ENCODE measurements at regions not wholly inside any gene's neighbourhood (a gene's known extent, or its start where the extent isn't known, plus 50 kb on each side); places are given as distances from the start of the nearest gene placed in this dataset.
"Not testable (repeated sequence)": the region's sequence is repeated elsewhere in the genome, so short reads cannot be mapped to it uniquely, and the experiment has no call there.

- no peak for DNase-seq
Measured at GRCh38 chr2:142621287-142621686, 256.2 kb upstream of the KYNU start.

DNA sequence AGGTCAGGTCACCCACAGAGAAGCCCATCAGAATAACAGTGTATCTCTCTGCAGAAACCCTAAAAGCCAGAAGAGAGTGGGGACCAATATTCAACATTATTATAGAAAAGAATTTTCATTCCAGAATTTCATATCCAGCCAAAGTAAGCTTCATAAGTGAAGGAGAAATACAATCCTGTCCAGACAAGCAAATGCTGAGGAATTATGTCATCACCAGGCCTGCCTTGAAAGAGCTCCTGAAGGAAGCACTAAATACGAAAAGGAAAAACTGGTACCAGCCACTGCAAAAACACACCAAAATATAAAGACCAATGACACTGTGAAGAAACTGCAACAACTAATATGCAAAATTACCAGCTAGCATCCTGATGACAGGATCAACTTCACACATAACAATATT is 260.0 kb upstream of the KYNU start:
- DNase-seq: no peak

- DNase-seq: no peak
Measured at GRCh38 chr2:142615876-142616275, 261.6 kb upstream of the KYNU start.

- not testable (repeated sequence) for DNase-seq
Measured at GRCh38 chr2:142613193-142613592, 264.3 kb upstream of the KYNU start.

DNA sequence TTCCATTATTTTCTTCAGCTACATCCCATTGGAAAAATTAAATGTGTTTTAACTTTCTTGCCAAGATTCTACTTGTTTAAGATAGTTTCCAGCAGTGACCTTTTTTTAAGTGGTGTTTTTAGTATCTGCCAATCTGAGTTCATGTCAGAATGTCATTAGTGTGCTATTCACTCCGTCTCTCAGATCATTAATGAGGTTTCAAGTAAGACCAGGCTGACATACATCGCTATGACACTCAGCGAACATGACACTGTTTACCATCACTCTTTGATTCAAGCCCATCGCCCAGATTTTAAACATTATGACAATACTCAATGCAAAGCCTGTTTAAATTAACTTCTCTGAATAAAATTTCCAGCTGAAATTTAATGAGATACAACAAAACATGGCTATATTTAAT is 272.0 kb upstream of the KYNU start:
- DNase-seq: no peak

DNA sequence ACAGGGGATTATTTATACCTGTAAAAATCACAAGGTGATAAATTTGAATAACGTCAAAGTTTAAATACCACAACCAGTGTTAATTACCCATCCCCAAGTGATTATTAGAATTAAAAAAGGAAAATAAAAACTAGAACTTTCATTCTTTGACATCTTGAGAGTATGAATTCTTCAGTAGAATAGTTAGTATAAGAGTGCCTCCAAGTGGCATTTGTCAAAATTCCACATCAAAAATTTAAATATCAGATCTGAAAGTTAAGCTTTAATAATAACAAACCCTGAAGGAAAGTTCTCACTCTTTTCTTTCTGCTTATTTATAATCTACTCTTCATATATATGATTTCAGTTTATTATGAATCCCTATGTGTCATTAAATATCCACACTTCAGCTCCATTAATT is 273.7 kb upstream of the KYNU start:
- DNase-seq: no peak

DNA sequence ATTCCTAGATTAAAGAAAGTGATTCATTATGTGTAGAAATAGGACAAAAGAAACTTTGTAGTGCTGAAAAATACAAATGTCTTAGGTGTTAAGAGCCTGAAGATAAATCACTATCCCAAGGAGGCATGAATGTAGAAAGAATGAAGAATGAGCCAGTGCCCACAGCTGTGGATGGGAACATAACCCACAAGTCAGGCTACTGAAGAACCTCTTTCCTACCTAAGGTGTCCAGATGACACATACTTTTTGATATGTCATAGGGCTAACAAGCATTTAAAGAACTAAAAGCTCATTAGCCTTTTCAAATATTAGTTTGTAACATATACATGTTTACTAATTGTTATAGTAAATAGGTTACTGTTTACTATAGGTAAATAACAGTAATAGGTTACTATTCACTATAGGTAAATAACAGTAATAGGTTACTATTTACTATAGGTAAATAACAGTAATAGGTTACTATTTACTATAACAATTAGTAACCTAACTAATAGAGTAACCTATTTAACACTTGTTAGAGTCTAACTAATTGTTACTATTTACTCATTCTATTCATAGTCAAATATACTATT is 275.0 kb upstream of the KYNU start:
- no peak for DNase-seq

- DNase-seq: no peak
Measured at GRCh38 chr2:142601794-142602193, 275.7 kb upstream of the KYNU start.

DNA sequence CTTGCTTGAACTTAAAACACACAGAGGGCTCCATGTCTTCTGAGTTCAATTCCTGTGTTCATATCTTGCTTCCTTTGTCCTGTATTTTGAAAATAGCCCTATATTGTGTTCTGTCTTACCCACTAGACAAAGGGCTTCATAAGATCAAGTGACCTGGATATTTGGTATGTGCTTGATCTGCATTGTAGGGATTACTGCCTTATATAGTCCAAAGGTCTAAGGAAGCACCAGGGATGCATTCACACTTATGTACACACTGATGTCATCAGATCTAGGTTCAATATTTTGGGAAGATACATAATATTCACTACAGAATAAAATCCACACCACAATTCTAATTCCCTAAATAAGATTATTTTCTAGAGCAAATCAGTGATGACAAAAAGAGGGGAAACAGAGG is 278.0 kb upstream of the KYNU start:
- no peak for DNase-seq

DNA sequence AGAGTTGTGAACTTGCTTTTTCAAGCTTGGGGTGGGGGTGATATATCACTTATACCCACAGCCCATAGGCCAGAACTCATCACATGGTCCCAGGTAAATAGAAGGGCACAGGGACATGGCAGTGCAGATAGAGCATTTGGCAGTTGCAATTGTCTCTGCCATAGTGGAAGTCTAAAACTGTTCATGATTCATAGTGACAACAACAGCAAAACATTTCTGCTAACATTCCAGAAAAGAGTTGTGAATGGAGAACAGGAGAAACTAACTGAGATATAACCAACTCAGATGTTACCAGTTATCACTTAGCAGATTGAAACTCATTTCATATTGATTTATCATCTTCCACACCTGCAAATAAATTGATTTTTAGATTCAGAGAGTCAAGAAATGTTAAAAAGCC is 278.6 kb upstream of the KYNU start:
- no peak for DNase-seq

- no peak for DNase-seq
Measured at GRCh38 chr2:142596334-142597088, 281.0 kb upstream of the KYNU start.

DNA sequence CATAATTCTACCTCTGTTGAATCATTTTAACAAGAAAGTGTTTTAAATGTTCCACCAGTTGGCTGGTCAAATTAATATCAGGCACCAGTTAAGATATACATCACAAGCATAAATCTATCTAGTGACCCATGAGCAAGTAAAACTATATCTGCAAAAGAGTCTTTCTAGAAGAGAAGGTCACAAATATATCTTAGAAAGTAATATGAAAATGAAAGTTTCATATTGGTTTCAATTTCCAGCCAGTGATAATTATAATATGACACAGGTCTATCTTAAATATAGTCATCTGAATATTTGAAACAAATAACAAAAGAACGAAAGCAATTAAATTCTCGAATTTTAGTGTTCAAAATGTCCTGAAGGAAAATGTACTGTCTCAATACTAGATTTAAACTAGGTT is 282.5 kb upstream of the KYNU start:
- no peak for DNase-seq

GRCh38 chr2:142592171-142592570 is 285.3 kb upstream of the KYNU start:
- DNase-seq: no peak

GRCh38 chr2:142591420-142591819 is 286.0 kb upstream of the KYNU start:
- DNase-seq: no peak

DNA sequence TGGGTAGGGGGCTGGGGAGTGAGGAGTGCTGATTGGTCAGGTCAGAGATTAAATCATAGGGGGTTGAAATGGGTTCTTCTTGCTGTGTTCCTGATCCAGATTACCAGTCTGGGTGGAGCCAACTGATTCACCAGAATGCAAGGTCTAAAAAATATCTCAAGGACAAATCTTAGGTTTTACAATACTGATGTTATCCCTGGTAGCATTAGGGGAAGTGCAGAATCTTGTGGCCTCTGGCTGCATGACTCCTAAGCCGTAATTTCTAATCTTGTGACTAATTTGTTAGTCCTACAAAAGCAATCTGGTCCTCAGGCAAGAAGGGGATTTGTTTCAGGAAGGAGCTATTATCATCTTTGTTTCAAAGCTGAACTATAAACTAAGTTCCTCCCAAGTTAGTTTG is 289.2 kb upstream of the KYNU start:
- no peak for DNase-seq

GRCh38 chr2:142586693-142587580 is 290.5 kb upstream of the KYNU start:
- no peak for DNase-seq

DNA sequence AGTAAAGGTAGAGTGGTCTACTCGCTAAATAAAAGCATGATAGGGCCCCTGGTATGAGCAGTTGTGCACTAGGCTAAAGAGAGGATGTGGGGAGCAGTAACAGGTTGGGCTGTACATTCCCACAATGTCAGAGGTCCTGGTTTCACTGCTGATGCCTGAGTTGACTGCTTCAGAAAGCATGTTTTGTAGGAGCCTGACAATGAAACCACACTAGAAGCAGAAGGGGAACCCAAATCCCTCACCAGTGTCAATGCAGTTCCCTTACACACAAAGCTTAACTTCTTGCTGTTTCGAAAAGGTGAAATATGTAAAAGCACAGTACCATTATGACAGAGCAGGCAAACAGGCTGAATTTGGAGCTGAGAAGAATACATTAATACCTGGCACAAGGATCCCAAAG is 291.7 kb upstream of the KYNU start:
- no peak for DNase-seq

- DNase-seq: no peak
Measured at GRCh38 chr2:142582317-142582716, 295.1 kb upstream of the KYNU start.

- no peak for DNase-seq
Measured at GRCh38 chr2:142581491-142581890, 296.0 kb upstream of the KYNU start.

GRCh38 chr2:142580691-142581090 is 296.8 kb upstream of the KYNU start:
- DNase-seq: no peak

DNA sequence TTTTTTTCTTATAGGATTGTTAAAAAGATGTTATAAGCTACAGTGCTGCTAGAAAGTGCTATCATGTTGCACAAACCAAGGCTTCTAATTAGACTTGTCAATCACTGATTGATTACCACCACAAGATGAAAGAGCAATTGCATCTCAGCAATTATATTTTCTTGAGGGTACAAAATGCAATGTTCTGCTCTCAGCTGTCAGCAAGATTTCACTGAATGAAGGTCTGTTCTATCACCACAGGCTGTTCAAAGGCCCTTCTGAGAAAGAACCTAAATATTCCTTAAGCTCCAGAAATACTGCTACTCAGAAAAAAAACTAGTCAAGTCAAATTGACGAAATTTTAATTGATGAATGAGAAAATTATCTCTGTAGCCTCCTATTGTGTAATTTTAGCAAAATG is 301.9 kb upstream of the KYNU start:
- no peak for DNase-seq

DNA sequence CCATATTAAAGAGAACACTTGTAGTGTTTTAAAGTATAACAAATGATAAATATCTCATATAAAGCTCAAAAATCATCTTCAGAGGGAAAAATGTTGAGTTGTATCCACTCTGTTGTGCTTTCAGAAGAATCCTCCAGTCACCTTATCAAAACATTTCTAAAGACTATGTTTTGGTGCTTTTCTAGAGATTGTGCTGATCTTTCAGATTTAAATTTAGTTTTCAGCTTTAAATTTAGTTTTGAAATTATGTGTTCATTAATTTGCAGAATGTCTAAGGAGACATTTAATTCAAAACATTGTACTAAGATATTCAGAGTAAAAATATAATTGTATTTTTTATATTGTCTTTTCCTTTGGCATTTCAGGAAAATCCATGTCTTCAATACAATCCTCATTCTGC is 303.1 kb upstream of the KYNU start:
- DNase-seq: no peak

DNA sequence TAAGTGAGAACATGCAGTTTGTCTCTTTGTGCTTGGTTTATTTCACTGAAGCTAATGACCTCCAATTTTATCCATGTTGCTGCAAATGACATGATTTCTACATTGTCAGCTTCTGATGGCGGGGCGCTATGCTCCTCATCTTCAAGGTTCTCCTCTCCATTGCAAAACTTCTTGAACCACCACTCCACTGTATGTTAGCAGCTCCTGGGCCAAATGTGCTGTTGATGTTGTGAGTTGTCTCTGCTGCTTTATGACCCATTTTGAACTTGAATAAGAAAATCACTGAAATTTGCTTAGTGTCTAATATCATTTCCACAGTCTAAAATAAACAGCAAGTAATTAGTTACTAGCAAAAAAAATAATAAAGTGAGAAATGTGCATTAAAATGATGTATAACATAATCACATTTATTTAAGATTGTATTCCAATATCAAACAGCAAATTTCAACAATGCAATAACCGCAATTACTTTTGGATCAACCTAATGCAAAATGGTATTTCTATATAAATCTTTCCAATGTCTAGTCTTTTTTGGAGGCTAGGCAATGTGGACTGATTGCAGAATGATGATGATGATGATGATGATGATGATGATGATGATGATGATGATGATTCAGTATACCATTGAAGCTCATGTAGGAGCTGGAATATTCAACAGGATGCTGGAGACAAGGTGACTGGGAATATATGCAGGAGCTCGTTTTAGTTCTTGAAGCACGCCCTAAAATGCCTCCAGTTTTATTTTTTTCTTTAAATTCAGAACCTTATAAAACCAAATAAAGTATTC is 304.9 kb upstream of the KYNU start:
- no peak for DNase-seq
